ENCODE measurements at regions not wholly inside any gene's neighbourhood (a gene's known extent, or its start where the extent isn't known, plus 50 kb on each side); places are given as distances from the start of the nearest gene placed in this dataset.

DNA sequence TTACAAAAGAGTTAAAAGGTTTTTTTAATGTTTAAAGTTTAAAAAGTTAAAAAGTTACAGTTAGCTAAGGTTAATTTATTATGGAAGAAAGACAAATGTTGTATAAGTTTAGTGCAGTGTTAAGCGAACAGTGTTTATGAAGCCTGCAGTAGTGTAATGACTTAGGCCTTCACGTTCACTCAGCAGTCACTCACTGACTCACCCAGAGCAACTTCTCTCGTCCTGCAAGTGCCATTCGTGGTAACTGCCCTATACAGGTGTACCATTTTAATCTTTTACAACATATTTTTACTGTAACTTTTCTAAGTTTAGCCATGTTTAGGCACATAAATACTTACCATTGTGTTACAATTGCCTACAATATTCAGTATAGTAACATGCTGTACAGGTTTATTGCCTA is 398.2 kb upstream of the NBEA start:
- TF ChIP-seq, protein P1, sequence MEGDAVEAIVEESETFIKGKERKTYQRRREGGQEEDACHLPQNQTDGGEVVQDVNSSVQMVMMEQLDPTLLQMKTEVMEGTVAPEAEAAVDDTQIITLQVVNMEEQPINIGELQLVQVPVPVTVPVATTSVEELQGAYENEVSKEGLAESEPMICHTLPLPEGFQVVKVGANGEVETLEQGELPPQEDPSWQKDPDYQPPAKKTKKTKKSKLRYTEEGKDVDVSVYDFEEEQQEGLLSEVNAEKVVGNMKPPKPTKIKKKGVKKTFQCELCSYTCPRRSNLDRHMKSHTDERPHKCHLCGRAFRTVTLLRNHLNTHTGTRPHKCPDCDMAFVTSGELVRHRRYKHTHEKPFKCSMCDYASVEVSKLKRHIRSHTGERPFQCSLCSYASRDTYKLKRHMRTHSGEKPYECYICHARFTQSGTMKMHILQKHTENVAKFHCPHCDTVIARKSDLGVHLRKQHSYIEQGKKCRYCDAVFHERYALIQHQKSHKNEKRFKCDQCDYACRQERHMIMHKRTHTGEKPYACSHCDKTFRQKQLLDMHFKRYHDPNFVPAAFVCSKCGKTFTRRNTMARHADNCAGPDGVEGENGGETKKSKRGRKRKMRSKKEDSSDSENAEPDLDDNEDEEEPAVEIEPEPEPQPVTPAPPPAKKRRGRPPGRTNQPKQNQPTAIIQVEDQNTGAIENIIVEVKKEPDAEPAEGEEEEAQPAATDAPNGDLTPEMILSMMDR (tag by site-specific recombination; IDR thresholded peaks at IDR 0.05) = no peak
- TF ChIP-seq KLF9 (tag by site-specific recombination; IDR thresholded peaks at IDR 0.05; ENCODE audit: low read depth) (no peak), SETDB1 (IDR thresholded peaks at IDR 0.05; ENCODE audit: insufficient read length, low read length) (no peak), KLF16 (tag by site-specific recombination; IDR thresholded peaks at IDR 0.05) (no peak), ZNF274 (IDR thresholded peaks at IDR 0.05; ENCODE audit: low read length) (no peak), ZNF274 (tag by site-specific recombination; IDR thresholded peaks at IDR 0.05; ENCODE audit: borderline replicate concordance) (no peak), ZNF580 (tag by site-specific recombination; IDR thresholded peaks at IDR 0.05) (no peak), ZNF530 (tag by site-specific recombination; IDR thresholded peaks at IDR 0.05; ENCODE audit: low read depth) (no peak), ZNF843 (tag by site-specific recombination; IDR thresholded peaks at IDR 0.05) (no peak), ZNF621 (tag by site-specific recombination; IDR thresholded peaks at IDR 0.05) (no peak), ZNF776 (tag by site-specific recombination; IDR thresholded peaks at IDR 0.05; ENCODE audit: borderline replicate concordance) (no peak), MZF1 (tag by site-specific recombination; IDR thresholded peaks at IDR 0.05; ENCODE audit: borderline replicate concordance) (no peak), PATZ1 (tag by site-specific recombination; IDR thresholded peaks at IDR 0.05) (no peak), ZSCAN30 (tag by site-specific recombination; IDR thresholded peaks at IDR 0.05) (no peak)
- TF ChIP-seq, protein P2, sequence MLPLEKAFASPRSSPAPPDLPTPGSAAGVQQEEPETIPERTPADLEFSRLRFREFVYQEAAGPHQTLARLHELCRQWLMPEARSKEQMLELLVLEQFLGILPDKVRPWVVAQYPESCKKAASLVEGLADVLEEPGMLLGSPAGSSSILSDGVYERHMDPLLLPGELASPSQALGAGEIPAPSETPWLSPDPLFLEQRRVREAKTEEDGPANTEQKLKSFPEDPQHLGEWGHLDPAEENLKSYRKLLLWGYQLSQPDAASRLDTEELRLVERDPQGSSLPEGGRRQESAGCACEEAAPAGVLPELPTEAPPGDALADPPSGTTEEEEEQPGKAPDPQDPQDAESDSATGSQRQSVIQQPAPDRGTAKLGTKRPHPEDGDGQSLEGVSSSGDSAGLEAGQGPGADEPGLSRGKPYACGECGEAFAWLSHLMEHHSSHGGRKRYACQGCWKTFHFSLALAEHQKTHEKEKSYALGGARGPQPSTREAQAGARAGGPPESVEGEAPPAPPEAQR (tag by site-specific recombination; IDR thresholded peaks at IDR 0.05) = no peak
